Loucy (cell line): ENCODE measurements at regions not wholly inside any gene's neighbourhood (a gene's known extent, or its start where the extent isn't known, plus 50 kb on each side); places are given as distances from the start of the nearest gene placed in this dataset.

ENCODE experiments used
- CTCF ChIP-seq: fragments of 200-600 bp; sonication (generic); conservative IDR thresholded peaks from 2 replicates; pipeline ENCODE4 v1.5.1; 2014; ENCODE audit warnings: mild to moderate bottlenecking, antibody characterized with exemption, low read length
- EZH2phosphoT487 ChIP-seq: fragments of 200-600 bp; IDR thresholded peaks from 2 replicates; pipeline ENCODE4 v1.6.1; 2018; ENCODE audit warnings: antibody characterized with exemption, mild to moderate bottlenecking, moderate library complexity, borderline replicate concordance

GRCh38 chr5:163574472-163575440 lies 69.3 kb downstream of the MAT2B start:
- TF ChIP-seq CTCF (no peak), EZH2phosphoT487 (no peak)
